ENCODE measurements at regions not wholly inside any gene's neighbourhood (a gene's known extent, or its start where the extent isn't known, plus 50 kb on each side); places are given as distances from the start of the nearest gene placed in this dataset.

DNA sequence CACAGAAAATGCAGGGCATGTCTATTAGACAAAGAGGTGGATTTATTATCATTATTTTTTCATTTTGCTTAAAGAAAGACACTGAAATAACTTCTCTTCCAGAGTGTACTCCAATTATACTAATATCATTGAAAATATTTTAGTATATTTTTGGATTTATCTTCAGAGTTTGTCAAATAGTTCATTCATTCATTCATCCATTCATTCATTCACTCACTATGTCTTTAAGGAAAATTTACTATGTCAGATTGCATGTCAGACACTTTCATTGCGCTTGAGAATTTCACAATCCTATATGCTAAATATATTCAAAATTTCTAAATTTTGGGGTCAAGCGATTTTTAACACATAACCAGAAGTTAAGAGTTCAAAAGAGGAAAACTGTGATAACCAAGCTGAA lies 479.1 kb downstream of the ZEB2 start:
- Histone ChIP-seq H3K4me2 (replicated peaks; ENCODE audit: low read depth, low read length, poor library complexity, severe bottlenecking) (no peak overlapping the region), H3K4me1 (ENCODE audit: control insufficient read depth in 2 of 2, insufficient read depth in 2 of 2, low read length in 2 of 2) (no peaks in the 10 kb centered on the region), H3K9ac (ENCODE audit: low read length) (no peak overlapping the region), H3K27me3 (replicated peaks in 1 of 4; ENCODE audit: control extremely low read depth in 1 of 4, control insufficient read depth in 3 of 4, insufficient read depth in 4 of 4, low read length in 3 of 4) (no peaks in the 10 kb centered on the region), H4K20me1 (ENCODE audit: control insufficient read depth, insufficient read depth, low read length, poor library complexity, severe bottlenecking) (no peaks in the 10 kb centered on the region), H3K27ac (ENCODE audit: low read length in 2 of 2) (no peak overlapping the region), H3K79me2 (ENCODE audit: control insufficient read depth, insufficient read depth, low read length) (no peaks in the 10 kb centered on the region), H3K9me3 (ENCODE audit: control extremely low read depth in 1 of 3, control insufficient read depth in 2 of 3, insufficient read depth in 1 of 3, low read length in 2 of 3) (no peaks in the 10 kb centered on the region), H2AFZ (ENCODE audit: insufficient read depth, low read depth, low read length, poor library complexity, severe bottlenecking) (no peak overlapping the region), H3K4me3 (ENCODE audit: control extremely low read depth in 1 of 5, extremely low read depth in 1 of 5, insufficient read depth in 1 of 5, low read depth in 2 of 5, low read length in 4 of 5) (no peak overlapping the region), H3K36me3 (replicated peaks in 1 of 2; ENCODE audit: control extremely low read depth in 1 of 2, control insufficient read depth in 1 of 2, extremely low read depth in 1 of 2, insufficient read depth in 2 of 2, low read length in 1 of 2) (peaks cover 0 to 3% of the 10 kb centered on the region in 2 experiments)
- Mint-ChIP-seq H3K9me3 (ENCODE audit: insufficient read depth) (no peaks in the 10 kb centered on the region), H3K27ac (no peak overlapping the region), H3K4me1 (no peaks in the 10 kb centered on the region), H3K27me3 (no peaks in the 10 kb centered on the region), H3K4me3 (no peak overlapping the region)
- ChIA-PET POLR2A (no interaction called here), CTCF (no interaction called here)
- TF ChIP-seq EZH2 (IDR thresholded peaks at IDR 0.05; ENCODE audit: borderline replicate concordance, insufficient read depth, low read depth, low read length, poor library complexity, severe bottlenecking): no peak
- ATAC-seq (ENCODE audit: low read depth) (no peak), DNase-seq (no peak)
- intact Hi-C loops (cut with micrococcal nuclease): no loop called here
- WGBS (ENCODE audit: insufficient coverage): no CpG with 5 or more reads among the region's 2 CpGs

DNA sequence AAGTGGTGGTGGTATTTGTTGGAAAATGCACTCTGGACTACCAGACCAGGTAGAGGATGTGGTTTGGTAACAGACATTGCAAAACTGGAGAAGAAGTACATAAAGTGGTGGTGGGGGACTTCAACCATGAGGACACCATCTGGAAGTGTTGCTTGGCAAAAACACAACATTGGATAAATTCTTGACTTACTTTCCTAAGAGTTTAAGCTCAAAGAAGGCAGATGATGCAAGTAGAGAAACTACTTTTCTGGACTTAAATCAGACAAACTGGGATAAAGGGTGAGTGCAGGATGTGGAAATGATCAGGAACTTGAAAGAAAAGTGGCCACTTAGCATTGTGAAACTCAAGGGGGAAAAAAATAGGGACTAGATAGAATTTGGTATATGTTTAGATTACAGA lies 487.4 kb downstream of the ZEB2 start:
- no peaks in the 10 kb centered on the region for H3K36me3 ChIP-seq (replicated peaks in 1 of 2; ENCODE audit: control extremely low read depth in 1 of 2, control insufficient read depth in 1 of 2, extremely low read depth in 1 of 2, insufficient read depth in 2 of 2, low read length in 1 of 2)
- peaks cover 6% of the 10 kb centered on the region for H3K9me3 Mint-ChIP-seq (ENCODE audit: insufficient read depth)
- ATAC-seq (ENCODE audit: low read depth): no peak
- H3K27ac Mint-ChIP-seq: no peak overlapping the region
- no peaks in the 10 kb centered on the region for H3K27me3 Mint-ChIP-seq
- intact Hi-C loops (cut with micrococcal nuclease): no loop called here
- H3K4me1 Mint-ChIP-seq: no peaks in the 10 kb centered on the region
- no peaks in the 10 kb centered on the region for H3K27me3 ChIP-seq (replicated peaks in 1 of 4; ENCODE audit: control extremely low read depth in 1 of 4, control insufficient read depth in 3 of 4, insufficient read depth in 4 of 4, low read length in 3 of 4)
- ChIA-PET POLR2A (no interaction called here), CTCF (no interaction called here)
- TF ChIP-seq, protein P1, sequence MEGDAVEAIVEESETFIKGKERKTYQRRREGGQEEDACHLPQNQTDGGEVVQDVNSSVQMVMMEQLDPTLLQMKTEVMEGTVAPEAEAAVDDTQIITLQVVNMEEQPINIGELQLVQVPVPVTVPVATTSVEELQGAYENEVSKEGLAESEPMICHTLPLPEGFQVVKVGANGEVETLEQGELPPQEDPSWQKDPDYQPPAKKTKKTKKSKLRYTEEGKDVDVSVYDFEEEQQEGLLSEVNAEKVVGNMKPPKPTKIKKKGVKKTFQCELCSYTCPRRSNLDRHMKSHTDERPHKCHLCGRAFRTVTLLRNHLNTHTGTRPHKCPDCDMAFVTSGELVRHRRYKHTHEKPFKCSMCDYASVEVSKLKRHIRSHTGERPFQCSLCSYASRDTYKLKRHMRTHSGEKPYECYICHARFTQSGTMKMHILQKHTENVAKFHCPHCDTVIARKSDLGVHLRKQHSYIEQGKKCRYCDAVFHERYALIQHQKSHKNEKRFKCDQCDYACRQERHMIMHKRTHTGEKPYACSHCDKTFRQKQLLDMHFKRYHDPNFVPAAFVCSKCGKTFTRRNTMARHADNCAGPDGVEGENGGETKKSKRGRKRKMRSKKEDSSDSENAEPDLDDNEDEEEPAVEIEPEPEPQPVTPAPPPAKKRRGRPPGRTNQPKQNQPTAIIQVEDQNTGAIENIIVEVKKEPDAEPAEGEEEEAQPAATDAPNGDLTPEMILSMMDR (IDR thresholded peaks at IDR 0.05): no peak
- TF ChIP-seq EZH2 (IDR thresholded peaks at IDR 0.05; ENCODE audit: borderline replicate concordance, insufficient read depth, low read depth, low read length, poor library complexity, severe bottlenecking): no peak
- H3K9me3 ChIP-seq (ENCODE audit: control extremely low read depth in 1 of 3, control insufficient read depth in 2 of 3, insufficient read depth in 1 of 3, low read length in 2 of 3): peaks cover 0 to 3% (median 0%) of the 10 kb centered on the region in 3 donors
- no peak for DNase-seq
- no peak overlapping the region for H3K27ac ChIP-seq (ENCODE audit: low read length in 2 of 2)
- no peaks in the 10 kb centered on the region for H3K4me1 ChIP-seq (ENCODE audit: control insufficient read depth in 2 of 2, insufficient read depth in 2 of 2, low read length in 2 of 2)
- no peak overlapping the region for H3K4me3 Mint-ChIP-seq
- no peak overlapping the region for H3K4me2 ChIP-seq (replicated peaks; ENCODE audit: low read depth, low read length, poor library complexity, severe bottlenecking)
- H3K9ac ChIP-seq (ENCODE audit: low read length): no peak overlapping the region
- H3K4me3 ChIP-seq (ENCODE audit: control extremely low read depth in 1 of 5, extremely low read depth in 1 of 5, insufficient read depth in 1 of 5, low read depth in 2 of 5, low read length in 4 of 5): no peak overlapping the region
- no peak overlapping the region for H2AFZ ChIP-seq (ENCODE audit: insufficient read depth, low read depth, low read length, poor library complexity, severe bottlenecking)
- H4K20me1 ChIP-seq (ENCODE audit: control insufficient read depth, insufficient read depth, low read length, poor library complexity, severe bottlenecking): no peaks in the 10 kb centered on the region
- H3K79me2 ChIP-seq (ENCODE audit: control insufficient read depth, insufficient read depth, low read length): no peaks in the 10 kb centered on the region
